ENCODE measurements at regions not wholly inside any gene's neighbourhood (a gene's known extent, or its start where the extent isn't known, plus 50 kb on each side); places are given as distances from the start of the nearest gene placed in this dataset.

DNA sequence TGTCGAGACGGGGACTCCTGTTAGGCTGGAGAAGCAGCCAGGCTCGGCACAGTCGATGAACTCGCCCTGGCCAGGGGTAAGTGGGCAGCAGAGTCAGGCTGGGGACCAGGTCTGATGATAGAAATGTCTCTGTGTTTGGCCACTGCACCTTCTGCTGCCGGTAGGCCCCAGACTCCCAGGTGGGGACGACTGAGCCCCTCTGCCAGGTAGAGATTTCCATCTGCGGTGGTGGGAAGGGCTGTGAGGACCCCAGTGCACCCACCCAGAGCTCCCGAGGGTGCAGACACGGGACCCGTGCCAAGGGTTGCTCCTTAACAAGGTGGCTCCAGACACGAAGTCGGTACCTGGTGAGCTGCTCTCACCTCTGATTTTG, 862.5 kb downstream of the TBC1D22A start:
- TF ChIP-seq, protein P1, sequence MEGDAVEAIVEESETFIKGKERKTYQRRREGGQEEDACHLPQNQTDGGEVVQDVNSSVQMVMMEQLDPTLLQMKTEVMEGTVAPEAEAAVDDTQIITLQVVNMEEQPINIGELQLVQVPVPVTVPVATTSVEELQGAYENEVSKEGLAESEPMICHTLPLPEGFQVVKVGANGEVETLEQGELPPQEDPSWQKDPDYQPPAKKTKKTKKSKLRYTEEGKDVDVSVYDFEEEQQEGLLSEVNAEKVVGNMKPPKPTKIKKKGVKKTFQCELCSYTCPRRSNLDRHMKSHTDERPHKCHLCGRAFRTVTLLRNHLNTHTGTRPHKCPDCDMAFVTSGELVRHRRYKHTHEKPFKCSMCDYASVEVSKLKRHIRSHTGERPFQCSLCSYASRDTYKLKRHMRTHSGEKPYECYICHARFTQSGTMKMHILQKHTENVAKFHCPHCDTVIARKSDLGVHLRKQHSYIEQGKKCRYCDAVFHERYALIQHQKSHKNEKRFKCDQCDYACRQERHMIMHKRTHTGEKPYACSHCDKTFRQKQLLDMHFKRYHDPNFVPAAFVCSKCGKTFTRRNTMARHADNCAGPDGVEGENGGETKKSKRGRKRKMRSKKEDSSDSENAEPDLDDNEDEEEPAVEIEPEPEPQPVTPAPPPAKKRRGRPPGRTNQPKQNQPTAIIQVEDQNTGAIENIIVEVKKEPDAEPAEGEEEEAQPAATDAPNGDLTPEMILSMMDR (IDR thresholded peaks at IDR 0.05; ENCODE audit: insufficient read depth, low read length) = no peak
- TF ChIP-seq, protein P2, sequence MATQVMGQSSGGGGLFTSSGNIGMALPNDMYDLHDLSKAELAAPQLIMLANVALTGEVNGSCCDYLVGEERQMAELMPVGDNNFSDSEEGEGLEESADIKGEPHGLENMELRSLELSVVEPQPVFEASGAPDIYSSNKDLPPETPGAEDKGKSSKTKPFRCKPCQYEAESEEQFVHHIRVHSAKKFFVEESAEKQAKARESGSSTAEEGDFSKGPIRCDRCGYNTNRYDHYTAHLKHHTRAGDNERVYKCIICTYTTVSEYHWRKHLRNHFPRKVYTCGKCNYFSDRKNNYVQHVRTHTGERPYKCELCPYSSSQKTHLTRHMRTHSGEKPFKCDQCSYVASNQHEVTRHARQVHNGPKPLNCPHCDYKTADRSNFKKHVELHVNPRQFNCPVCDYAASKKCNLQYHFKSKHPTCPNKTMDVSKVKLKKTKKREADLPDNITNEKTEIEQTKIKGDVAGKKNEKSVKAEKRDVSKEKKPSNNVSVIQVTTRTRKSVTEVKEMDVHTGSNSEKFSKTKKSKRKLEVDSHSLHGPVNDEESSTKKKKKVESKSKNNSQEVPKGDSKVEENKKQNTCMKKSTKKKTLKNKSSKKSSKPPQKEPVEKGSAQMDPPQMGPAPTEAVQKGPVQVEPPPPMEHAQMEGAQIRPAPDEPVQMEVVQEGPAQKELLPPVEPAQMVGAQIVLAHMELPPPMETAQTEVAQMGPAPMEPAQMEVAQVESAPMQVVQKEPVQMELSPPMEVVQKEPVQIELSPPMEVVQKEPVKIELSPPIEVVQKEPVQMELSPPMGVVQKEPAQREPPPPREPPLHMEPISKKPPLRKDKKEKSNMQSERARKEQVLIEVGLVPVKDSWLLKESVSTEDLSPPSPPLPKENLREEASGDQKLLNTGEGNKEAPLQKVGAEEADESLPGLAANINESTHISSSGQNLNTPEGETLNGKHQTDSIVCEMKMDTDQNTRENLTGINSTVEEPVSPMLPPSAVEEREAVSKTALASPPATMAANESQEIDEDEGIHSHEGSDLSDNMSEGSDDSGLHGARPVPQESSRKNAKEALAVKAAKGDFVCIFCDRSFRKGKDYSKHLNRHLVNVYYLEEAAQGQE (IDR thresholded peaks at IDR 0.05; ENCODE audit: insufficient replicate concordance, low read depth) = no peak
- TF ChIP-seq SPI1 (IDR thresholded peaks at IDR 0.05; ENCODE audit: borderline replicate concordance, low read depth) (no peak), POLR2AphosphoS5 (IDR thresholded peaks at IDR 0.05; ENCODE audit: low read depth) (no peak)

All from HL-60 (cell line).